HG03196 (cell line): ENCODE measurements at regions not wholly inside any gene's neighbourhood (a gene's known extent, or its start where the extent isn't known, plus 50 kb on each side); places are given as distances from the start of the nearest gene placed in this dataset.
"Not testable (repeated sequence)": the region's sequence is repeated elsewhere in the genome, so short reads cannot be mapped to it uniquely, and the experiment has no call there.

Experiments
- ATAC-seq: cut with Tn5 transposase; IDR thresholded peaks from one replicate; pipeline ENCODE4 v1.9.1; 2021; ENCODE audit not compliant: unreplicated experiment

DNA sequence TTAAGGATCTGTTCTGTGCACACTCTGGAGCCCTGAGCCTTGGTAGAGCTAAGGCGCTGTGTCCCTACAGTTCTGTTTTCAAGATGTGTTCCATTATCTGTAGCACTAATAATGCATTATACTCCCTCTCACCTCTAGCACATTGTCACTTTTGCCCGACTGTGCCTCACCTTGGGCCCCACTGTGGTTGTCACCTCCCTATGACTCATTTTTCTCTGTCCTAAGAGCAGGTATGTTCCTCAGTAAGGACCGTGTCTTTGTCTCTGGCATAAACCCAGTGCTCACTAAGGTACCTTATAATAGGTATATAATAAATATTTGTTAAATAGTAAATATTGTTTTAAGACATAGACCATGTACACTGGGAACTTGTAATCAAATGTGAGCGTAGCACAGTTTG lies 942.5 kb upstream of the CITED2 start:
- ATAC-seq, result no peak

DNA sequence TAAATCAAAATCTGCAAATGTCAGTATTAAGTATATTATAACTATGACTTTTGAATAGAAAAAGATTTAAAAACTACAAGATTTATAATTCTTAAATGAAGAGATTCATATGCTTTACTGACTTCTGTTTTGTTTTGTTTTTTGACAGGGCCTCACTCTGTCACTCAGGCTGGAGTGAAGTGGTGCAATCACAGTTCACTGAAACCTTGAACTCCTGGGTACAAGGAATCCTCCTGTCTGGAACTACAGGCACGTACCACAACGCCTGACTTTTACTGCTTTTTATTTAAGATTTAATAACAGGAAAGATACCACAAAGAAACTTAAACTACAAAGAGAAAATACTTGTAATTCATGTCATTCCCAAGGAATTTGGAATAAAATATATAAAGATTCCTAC lies 940.2 kb upstream of the CITED2 start:
- no peak for ATAC-seq

- no peak for ATAC-seq
These were observed 936.7 kb upstream of the CITED2 start for GRCh38 chr6:140311146-140311545.

- no peak for ATAC-seq
These were observed 928.9 kb upstream of the CITED2 start for GRCh38 chr6:140303218-140303949.

- no peak for ATAC-seq
These were observed 925.9 kb upstream of the CITED2 start for GRCh38 chr6:140300331-140300730.

- ATAC-seq, result no peak
These were observed 914.7 kb upstream of the CITED2 start for GRCh38 chr6:140289186-140289585.

- no peak for ATAC-seq
These were observed 911.7 kb upstream of the CITED2 start for GRCh38 chr6:140285998-140286690.

- ATAC-seq, result no peak
These were observed 911.0 kb upstream of the CITED2 start for GRCh38 chr6:140285471-140285870.

- no peak for ATAC-seq
These were observed 910.4 kb upstream of the CITED2 start for GRCh38 chr6:140284871-140285270.

GRCh38 chr6:140283197-140283596 lies 908.7 kb upstream of the CITED2 start:
- ATAC-seq, result no peak

DNA sequence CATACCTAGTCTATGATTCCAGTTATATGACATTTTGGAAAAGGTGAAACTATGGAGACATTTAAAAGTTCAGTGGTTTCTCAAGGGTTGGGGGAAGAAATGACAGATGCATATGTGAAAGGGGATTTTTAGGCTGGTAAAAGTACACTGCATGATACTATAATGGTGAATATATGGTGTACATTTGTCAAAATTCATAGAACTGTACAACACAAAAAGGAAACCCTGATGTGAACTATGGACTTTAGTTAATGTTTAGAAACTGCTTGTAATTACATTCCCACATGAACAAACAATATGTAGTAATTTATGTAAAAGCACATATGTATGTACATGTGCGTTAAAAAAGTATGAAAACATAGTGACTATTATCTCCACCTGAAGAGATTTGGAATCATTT lies 907.3 kb upstream of the CITED2 start:
- no peak for ATAC-seq

DNA sequence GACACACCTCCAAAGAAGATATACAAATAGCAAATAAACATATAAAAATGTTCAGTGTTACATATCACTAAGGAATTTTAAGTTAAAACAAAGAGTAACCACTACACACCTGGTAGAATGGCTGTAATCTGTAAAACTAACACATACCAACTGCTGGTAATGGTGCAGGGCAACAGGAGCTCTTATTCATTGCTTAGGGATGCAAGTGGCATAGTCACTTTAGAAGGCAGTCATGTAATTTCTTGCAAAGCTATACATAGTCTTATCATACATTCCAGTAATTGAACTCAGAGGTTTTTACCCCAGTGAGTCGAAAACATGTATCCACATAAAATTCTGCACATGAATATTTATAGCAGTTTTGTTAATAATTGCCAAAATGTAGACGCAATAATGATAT lies 906.8 kb upstream of the CITED2 start:
- ATAC-seq, result no peak

DNA sequence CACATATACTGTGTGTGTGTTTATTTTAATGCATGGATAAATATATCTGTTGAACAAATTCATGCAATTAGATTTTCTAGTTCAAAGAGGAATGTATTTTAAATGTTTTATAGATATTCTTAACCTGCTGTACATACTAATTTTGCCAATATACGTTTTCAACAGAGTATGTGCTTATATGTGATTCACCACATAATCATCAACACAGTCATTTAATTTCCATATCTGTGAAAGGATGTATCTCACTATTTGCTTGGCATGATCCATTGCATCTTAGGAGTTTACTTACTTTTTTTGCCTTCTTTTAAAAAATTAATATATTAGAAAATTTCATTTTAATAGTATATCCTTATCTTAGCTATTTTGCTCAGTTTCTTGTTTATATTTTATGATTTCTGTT lies 902.3 kb upstream of the CITED2 start:
- ATAC-seq, result no peak

DNA sequence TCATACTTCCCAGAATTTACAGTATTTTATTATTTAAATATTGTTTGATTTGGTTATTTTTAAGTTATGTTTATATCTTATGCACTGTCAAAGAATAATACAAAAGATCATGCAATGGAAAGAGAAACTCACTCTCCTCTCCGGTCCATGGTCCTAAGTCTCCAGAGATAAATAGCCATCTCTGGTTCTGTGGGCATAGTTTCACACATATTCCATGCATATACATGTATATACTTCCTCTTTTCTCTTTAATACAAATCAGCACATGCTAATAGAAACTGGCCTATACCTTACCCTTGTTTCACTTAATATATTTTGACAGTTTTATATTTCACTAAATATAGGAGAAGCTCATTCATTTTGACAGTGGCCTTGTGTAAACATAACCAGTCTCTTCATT lies 901.7 kb upstream of the CITED2 start:
- no peak for ATAC-seq

DNA sequence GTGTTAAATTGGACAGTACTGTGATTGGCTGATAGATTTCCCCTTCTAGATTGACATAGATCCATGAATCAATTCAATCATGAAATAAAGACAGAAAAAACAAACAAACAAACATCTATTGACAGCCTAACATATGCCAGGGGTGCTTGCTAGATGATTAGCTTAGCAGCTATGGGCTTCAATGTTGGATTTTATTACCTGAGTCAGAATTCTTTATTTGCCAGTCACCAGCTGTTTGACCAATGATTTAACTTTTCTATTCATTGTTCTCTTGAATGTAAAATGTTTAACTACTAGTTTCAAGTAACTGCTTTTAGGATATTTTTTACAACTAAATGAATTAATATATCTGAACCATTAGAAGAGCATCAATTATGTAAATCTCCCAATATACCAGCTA lies 901.3 kb upstream of the CITED2 start:
- ATAC-seq, result no peak

- no peak for ATAC-seq
These were observed 900.1 kb upstream of the CITED2 start for GRCh38 chr6:140274548-140274947.

GRCh38 chr6:140271759-140272377 lies 897.4 kb upstream of the CITED2 start:
- ATAC-seq, result peak; percentile 98

DNA sequence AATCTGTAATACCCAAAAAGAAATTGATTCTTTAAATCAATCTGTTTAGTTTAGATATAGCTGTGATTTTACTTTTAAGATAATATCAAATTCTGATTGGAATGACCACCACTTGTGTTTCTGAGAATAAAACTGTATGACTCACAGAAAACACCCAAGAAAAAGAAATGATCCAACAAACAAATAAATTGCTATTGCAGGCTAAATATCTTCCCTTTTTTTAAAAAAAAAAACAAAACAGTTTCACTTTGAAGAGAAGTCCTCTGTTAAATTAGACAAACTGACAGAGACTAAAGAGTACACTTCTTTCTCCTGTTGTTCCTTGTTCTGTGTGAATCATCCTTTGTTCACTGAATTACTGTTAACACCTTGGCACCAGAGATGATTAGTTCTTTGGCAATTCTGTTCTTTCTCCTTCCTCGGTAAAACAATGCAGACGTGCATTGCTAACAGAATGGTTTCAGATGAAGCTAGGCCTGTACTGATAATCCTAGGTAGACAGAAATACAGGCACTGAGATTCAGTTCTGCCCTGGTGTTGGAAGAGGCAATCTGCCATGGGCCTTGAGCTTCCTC lies 895.2 kb upstream of the CITED2 start:
- ATAC-seq, result no peak

DNA sequence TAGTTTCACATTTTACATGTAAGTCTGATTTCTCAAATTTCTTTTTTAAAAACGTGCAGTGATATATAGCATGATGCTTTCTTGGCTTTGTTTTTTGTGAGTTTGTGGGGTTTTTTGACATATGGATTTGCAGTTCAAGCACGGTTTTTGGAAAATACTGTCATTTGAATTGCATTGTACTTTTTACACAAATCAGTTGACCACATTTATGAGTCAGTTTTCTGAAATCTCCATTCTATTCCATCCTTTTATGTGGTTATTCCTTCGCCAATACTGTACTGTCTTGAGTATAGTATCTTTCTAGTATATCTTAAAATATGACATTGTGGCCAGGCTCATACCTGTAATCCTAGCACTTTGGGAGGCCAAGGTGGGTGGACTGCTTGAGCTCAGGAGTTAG lies 890.0 kb upstream of the CITED2 start:
- no peak for ATAC-seq

DNA sequence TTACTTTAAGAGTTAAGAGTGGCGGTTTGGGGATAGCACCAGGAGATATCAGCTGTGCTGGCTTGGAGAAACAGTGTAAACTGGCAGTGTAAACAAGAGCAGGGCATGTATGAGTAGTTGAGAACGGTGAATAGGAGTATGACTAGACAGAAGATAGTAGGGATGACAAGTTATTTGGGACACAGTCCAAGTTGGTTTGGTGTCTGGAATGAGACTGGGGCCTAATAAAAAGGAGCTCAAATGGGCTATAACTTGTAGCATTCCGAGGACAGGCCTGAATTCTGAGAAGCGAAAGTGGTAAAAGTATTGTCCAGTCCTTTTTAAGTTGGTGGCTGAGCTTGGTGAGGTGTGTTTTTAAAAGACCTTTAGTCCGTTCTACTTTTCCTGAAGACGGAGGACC lies 883.9 kb upstream of the CITED2 start:
- ATAC-seq, result not testable (repeated sequence)

GRCh38 chr6:140256248-140256647 lies 881.8 kb upstream of the CITED2 start:
- no peak for ATAC-seq

- no peak for ATAC-seq
These were observed 878.6 kb upstream of the CITED2 start for GRCh38 chr6:140253096-140253495.
